ENCODE measurements at regions not wholly inside any gene's neighbourhood (a gene's known extent, or its start where the extent isn't known, plus 50 kb on each side); places are given as distances from the start of the nearest gene placed in this dataset.

GRCh38 chr5:166713295-166713694, 1578.2 kb upstream of the WWC1 start:
- Histone ChIP-seq H3K4me3 (ENCODE audit: insufficient read depth, low read length, poor library complexity, severe bottlenecking) (no peak overlapping the region), H3K27me3 (ENCODE audit: low read length) (no peaks in the 10 kb centered on the region), H3K27ac (ENCODE audit: low read depth, low read length) (no peak overlapping the region), H3K36me3 (ENCODE audit: low read length) (no peaks in the 10 kb centered on the region), H3K4me2 (ENCODE audit: low read depth, low read length, poor library complexity, severe bottlenecking) (no peak overlapping the region), H3K9ac (ENCODE audit: low read length) (no peak overlapping the region), H3K79me2 (ENCODE audit: insufficient read depth, low read length) (no peaks in the 10 kb centered on the region), H3K9me2 (replicated peaks; ENCODE audit: insufficient read depth, low read length) (no peaks in the 10 kb centered on the region), H3K9me3 (ENCODE audit: insufficient read depth, low read length) (no peaks in the 10 kb centered on the region), H2AFZ (ENCODE audit: low read depth, low read length, severe bottlenecking) (no peak overlapping the region), H4K20me1 (ENCODE audit: low read depth, low read length) (no peaks in the 10 kb centered on the region), H3F3A (ENCODE audit: insufficient read depth) (no peaks in the 10 kb centered on the region)
- no peak for TF ChIP-seq EZH2phosphoT487 (conservative IDR thresholded peaks at IDR 0.05; ENCODE audit: low read length)
- no peak for TF ChIP-seq CTCF (IDR thresholded peaks at IDR 0.05; ENCODE audit: insufficient read depth, low read length, poor library complexity, severe bottlenecking)

GRCh38 chr5:166716856-166717492, 1574.5 kb upstream of the WWC1 start:
- H3K27me3 ChIP-seq (ENCODE audit: low read length) = no peaks in the 10 kb centered on the region
- TF ChIP-seq EZH2phosphoT487 (conservative IDR thresholded peaks at IDR 0.05; ENCODE audit: low read length) (no peak), CTCF (IDR thresholded peaks at IDR 0.05; ENCODE audit: insufficient read depth, low read length, poor library complexity, severe bottlenecking) (no peak)
- no peaks in the 10 kb centered on the region for H3K9me2 ChIP-seq (replicated peaks; ENCODE audit: insufficient read depth, low read length)
- no peaks in the 10 kb centered on the region for H3K79me2 ChIP-seq (ENCODE audit: insufficient read depth, low read length)
- H4K20me1 ChIP-seq (ENCODE audit: low read depth, low read length) = no peaks in the 10 kb centered on the region
- no peak overlapping the region for H3K4me3 ChIP-seq (ENCODE audit: insufficient read depth, low read length, poor library complexity, severe bottlenecking)
- no peak overlapping the region for H3K9ac ChIP-seq (ENCODE audit: low read length)
- no peaks in the 10 kb centered on the region for H3K36me3 ChIP-seq (ENCODE audit: low read length)
- H3K4me2 ChIP-seq (ENCODE audit: low read depth, low read length, poor library complexity, severe bottlenecking) = no peak overlapping the region
- no peak overlapping the region for H2AFZ ChIP-seq (ENCODE audit: low read depth, low read length, severe bottlenecking)
- no peak overlapping the region for H3K27ac ChIP-seq (ENCODE audit: low read depth, low read length)
- no peaks in the 10 kb centered on the region for H3K9me3 ChIP-seq (ENCODE audit: insufficient read depth, low read length)
- no peaks in the 10 kb centered on the region for H3F3A ChIP-seq (ENCODE audit: insufficient read depth)

- no peak for TF ChIP-seq EZH2phosphoT487 (conservative IDR thresholded peaks at IDR 0.05; ENCODE audit: low read length)
- TF ChIP-seq CTCF (IDR thresholded peaks at IDR 0.05; ENCODE audit: insufficient read depth, low read length, poor library complexity, severe bottlenecking) = no peak
- no peaks in the 10 kb centered on the region for H3K27me3 ChIP-seq (ENCODE audit: low read length)
- H3F3A ChIP-seq (ENCODE audit: insufficient read depth) = no peaks in the 10 kb centered on the region
- H3K27ac ChIP-seq (ENCODE audit: low read depth, low read length) = no peak overlapping the region
- H2AFZ ChIP-seq (ENCODE audit: low read depth, low read length, severe bottlenecking) = no peak overlapping the region
- H4K20me1 ChIP-seq (ENCODE audit: low read depth, low read length) = no peaks in the 10 kb centered on the region
- H3K9ac ChIP-seq (ENCODE audit: low read length) = no peak overlapping the region
- H3K4me3 ChIP-seq (ENCODE audit: insufficient read depth, low read length, poor library complexity, severe bottlenecking) = no peak overlapping the region
- no peaks in the 10 kb centered on the region for H3K36me3 ChIP-seq (ENCODE audit: low read length)
- no peak overlapping the region for H3K4me2 ChIP-seq (ENCODE audit: low read depth, low read length, poor library complexity, severe bottlenecking)
- no peaks in the 10 kb centered on the region for H3K79me2 ChIP-seq (ENCODE audit: insufficient read depth, low read length)
- H3K9me2 ChIP-seq (replicated peaks; ENCODE audit: insufficient read depth, low read length) = no peaks in the 10 kb centered on the region
- H3K9me3 ChIP-seq (ENCODE audit: insufficient read depth, low read length) = no peaks in the 10 kb centered on the region
These were observed 1571.5 kb upstream of the WWC1 start for GRCh38 chr5:166719991-166720390.

Measured in SU-DHL-6 (cell line).